ENCODE measurements at regions not wholly inside any gene's neighbourhood (a gene's known extent, or its start where the extent isn't known, plus 50 kb on each side); places are given as distances from the start of the nearest gene placed in this dataset.

- intact Hi-C loops (cut with micrococcal nuclease) = no loop called here
Measured at GRCh38 chr18:78558101-78558810, 421.4 kb upstream of the SALL3 start.

GRCh38 chr18:78558948-78559347 lies 420.7 kb upstream of the SALL3 start:
- intact Hi-C loops (cut with micrococcal nuclease) = no loop called here

GRCh38 chr18:78559584-78559983 lies 420.0 kb upstream of the SALL3 start:
- intact Hi-C loops (cut with micrococcal nuclease) = no loop called here

GRCh38 chr18:78561757-78562510 lies 417.7 kb upstream of the SALL3 start:
- intact Hi-C loops (cut with micrococcal nuclease) = no loop called here

- intact Hi-C loops (cut with micrococcal nuclease) = no loop called here
Measured at GRCh38 chr18:78562531-78562961, 417.1 kb upstream of the SALL3 start.

GRCh38 chr18:78563110-78563509 lies 416.5 kb upstream of the SALL3 start:
- intact Hi-C loops (cut with micrococcal nuclease) = no loop called here

- intact Hi-C loops (cut with micrococcal nuclease) = no loop called here
Measured at GRCh38 chr18:78564030-78564429, 415.6 kb upstream of the SALL3 start.

- intact Hi-C loops (cut with micrococcal nuclease) = no loop called here
Measured at GRCh38 chr18:78564518-78564917, 415.1 kb upstream of the SALL3 start.

GRCh38 chr18:78565240-78565639 lies 414.4 kb upstream of the SALL3 start:
- intact Hi-C loops (cut with micrococcal nuclease) = no loop called here

GRCh38 chr18:78566065-78566464 lies 413.6 kb upstream of the SALL3 start:
- intact Hi-C loops (cut with micrococcal nuclease) = no loop called here

GRCh38 chr18:78566720-78567119 lies 412.9 kb upstream of the SALL3 start:
- intact Hi-C loops (cut with micrococcal nuclease) = no loop called here

GRCh38 chr18:78571063-78571785 lies 408.4 kb upstream of the SALL3 start:
- intact Hi-C loops (cut with micrococcal nuclease) = no loop called here

- intact Hi-C loops (cut with micrococcal nuclease) = no loop called here
Measured at GRCh38 chr18:78571831-78572347, 407.7 kb upstream of the SALL3 start.

- intact Hi-C loops (cut with micrococcal nuclease) = no loop called here
Measured at GRCh38 chr18:78573773-78574172, 405.8 kb upstream of the SALL3 start.

GRCh38 chr18:78576967-78577366 lies 402.7 kb upstream of the SALL3 start:
- intact Hi-C loops (cut with micrococcal nuclease) = no loop called here

- intact Hi-C loops (cut with micrococcal nuclease) = no loop called here
Measured at GRCh38 chr18:78579449-78579848, 400.2 kb upstream of the SALL3 start.

GRCh38 chr18:78579854-78580577 lies 399.6 kb upstream of the SALL3 start:
- intact Hi-C loops (cut with micrococcal nuclease) = no loop called here

GRCh38 chr18:78580835-78581339 lies 398.7 kb upstream of the SALL3 start:
- intact Hi-C loops (cut with micrococcal nuclease) = no loop called here

GRCh38 chr18:78582181-78582709 lies 397.4 kb upstream of the SALL3 start:
- intact Hi-C loops (cut with micrococcal nuclease) = no loop called here

- intact Hi-C loops (cut with micrococcal nuclease) = no loop called here
Measured at GRCh38 chr18:78582898-78583738, 396.5 kb upstream of the SALL3 start.

All from T-helper 2 cell treated with Interferon-gamma antibody and Interleukin-4, amounts not matched to agents 100 ng/mL and 5 ng/mL, for 36 hours (primary cell).